Thyroid gland (tissue), 4 donors: ENCODE measurements at regions not wholly inside any gene's neighbourhood (a gene's known extent, or its start where the extent isn't known, plus 50 kb on each side); places are given as distances from the start of the nearest gene placed in this dataset.

Experiments used
- POLR2A ChIP-seq, 2 donors: fragments of 450-650 bp; IDR thresholded peaks; one replicate each; pipeline ENCODE4 v1.6.1; 2017; ENCODE audit warnings: antibody characterized with exemption in 2 of 2, mild to moderate bottlenecking in 2 of 2, moderate library complexity in 1 of 2
- TF ChIP-seq, protein P1 (sequence below), 6 experiments: fragments of 200-600 bp in 3 of 6; fragments of 450-650 bp in 3 of 6; sonication (generic) in 3 of 6; IDR thresholded peaks; one replicate each; pipeline ENCODE4 v1.5.1; 2016 to 2019; ENCODE audit warnings: antibody characterized with exemption in 6 of 6, mild to moderate bottlenecking in 2 of 6, inconsistent platforms in 1 of 6, moderate library complexity in 1 of 6

DNA sequence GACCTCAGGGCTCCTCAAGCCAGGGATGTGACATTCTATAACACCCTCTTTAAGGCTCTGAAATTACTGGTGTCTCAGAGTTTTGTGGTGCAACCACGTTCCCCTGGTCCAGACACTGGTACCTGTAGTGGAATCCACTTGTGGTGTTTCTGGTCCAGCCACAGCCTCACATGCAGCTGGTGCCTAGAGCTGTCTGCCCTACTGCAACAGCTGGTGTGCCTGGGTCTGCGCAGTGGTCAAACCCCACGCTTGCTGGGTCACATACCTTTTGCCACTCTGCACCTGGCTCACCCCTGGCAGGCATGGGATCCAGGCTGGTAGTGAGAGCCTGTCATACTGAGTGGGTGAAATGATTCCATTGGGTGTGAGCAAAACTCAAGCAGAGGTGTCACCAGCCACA is 1230.2 kb upstream of the EYS start:
- TF ChIP-seq, protein P1, sequence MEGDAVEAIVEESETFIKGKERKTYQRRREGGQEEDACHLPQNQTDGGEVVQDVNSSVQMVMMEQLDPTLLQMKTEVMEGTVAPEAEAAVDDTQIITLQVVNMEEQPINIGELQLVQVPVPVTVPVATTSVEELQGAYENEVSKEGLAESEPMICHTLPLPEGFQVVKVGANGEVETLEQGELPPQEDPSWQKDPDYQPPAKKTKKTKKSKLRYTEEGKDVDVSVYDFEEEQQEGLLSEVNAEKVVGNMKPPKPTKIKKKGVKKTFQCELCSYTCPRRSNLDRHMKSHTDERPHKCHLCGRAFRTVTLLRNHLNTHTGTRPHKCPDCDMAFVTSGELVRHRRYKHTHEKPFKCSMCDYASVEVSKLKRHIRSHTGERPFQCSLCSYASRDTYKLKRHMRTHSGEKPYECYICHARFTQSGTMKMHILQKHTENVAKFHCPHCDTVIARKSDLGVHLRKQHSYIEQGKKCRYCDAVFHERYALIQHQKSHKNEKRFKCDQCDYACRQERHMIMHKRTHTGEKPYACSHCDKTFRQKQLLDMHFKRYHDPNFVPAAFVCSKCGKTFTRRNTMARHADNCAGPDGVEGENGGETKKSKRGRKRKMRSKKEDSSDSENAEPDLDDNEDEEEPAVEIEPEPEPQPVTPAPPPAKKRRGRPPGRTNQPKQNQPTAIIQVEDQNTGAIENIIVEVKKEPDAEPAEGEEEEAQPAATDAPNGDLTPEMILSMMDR (IDR thresholded peaks at IDR 0.05) = no peak
- no peak for TF ChIP-seq POLR2A (IDR thresholded peaks at IDR 0.05)
